PFSK-1 (cell line): ENCODE measurements at regions not wholly inside any gene's neighbourhood (a gene's known extent, or its start where the extent isn't known, plus 50 kb on each side); places are given as distances from the start of the nearest gene placed in this dataset.

Experiments used
- FOXP2 ChIP-seq: optimal IDR thresholded peaks from 2 replicates; pipeline ENCODE3; 2011; ENCODE audit warnings: borderline replicate concordance, control low read depth, inconsistent platforms; ENCODE audit not compliant: insufficient read depth; ENCODE audit errors: extremely low read length, extremely low read depth
- POLR2AphosphoS5 ChIP-seq: IDR thresholded peaks from 2 replicates; pipeline ENCODE4 v1.6.1; 2012; ENCODE audit warnings: low read depth, mild to moderate bottlenecking, control low read depth, low read length, moderate library complexity
- REST ChIP-seq, 2 experiments: IDR thresholded peaks; 2 replicates each; pipeline versions ENCODE4 v1.6.1 to v1.8.0; 2011 to 2012; ENCODE audit warnings: low read depth in 2 of 2, low read length in 2 of 2, control low read depth in 1 of 2, inconsistent platforms in 1 of 2, mild to moderate bottlenecking in 1 of 2, moderate library complexity in 1 of 2; ENCODE audit not compliant: insufficient read depth in 1 of 2
- SIN3A ChIP-seq: IDR thresholded peaks from 2 replicates; pipeline ENCODE4 v1.6.1; 2012; ENCODE audit warnings: mild to moderate bottlenecking, low read length, moderate library complexity, borderline replicate concordance; ENCODE audit not compliant: insufficient read depth
- TAF1 ChIP-seq: IDR thresholded peaks from 2 replicates; pipeline ENCODE4 v1.6.1; 2012; ENCODE audit warnings: low read length, control low read depth, borderline replicate concordance; ENCODE audit not compliant: insufficient read depth

GRCh38 chr6:144561455-144562043 is 276.4 kb downstream of the UTRN start:
- TF ChIP-seq FOXP2 (no peak), TAF1 (no peak), REST (IDR thresholded peaks at IDR 0.05; ENCODE audit: insufficient read depth in 1 of 2, low read depth in 2 of 2, low read length in 2 of 2) (no peak), SIN3A (no peak), POLR2AphosphoS5 (no peak)

GRCh38 chr6:144564202-144564601 is 279.1 kb downstream of the UTRN start:
- TF ChIP-seq TAF1 (no peak), FOXP2 (no peak), SIN3A (no peak), REST (IDR thresholded peaks at IDR 0.05; ENCODE audit: insufficient read depth in 1 of 2, low read depth in 2 of 2, low read length in 2 of 2) (no peak), POLR2AphosphoS5 (no peak)

GRCh38 chr6:144566868-144567615 is 281.9 kb downstream of the UTRN start:
- TF ChIP-seq SIN3A, result no peak
- no peak for TF ChIP-seq REST (IDR thresholded peaks at IDR 0.05; ENCODE audit: insufficient read depth in 1 of 2, low read depth in 2 of 2, low read length in 2 of 2)
- TF ChIP-seq TAF1, result no peak
- no peak for TF ChIP-seq FOXP2
- TF ChIP-seq POLR2AphosphoS5, result no peak

GRCh38 chr6:144568241-144568640 is 283.1 kb downstream of the UTRN start:
- TF ChIP-seq POLR2AphosphoS5 (no peak), FOXP2 (no peak), TAF1 (no peak), SIN3A (no peak), REST (IDR thresholded peaks at IDR 0.05; ENCODE audit: insufficient read depth in 1 of 2, low read depth in 2 of 2, low read length in 2 of 2) (no peak)
